NCI-H526 (cell line): ENCODE measurements at regions not wholly inside any gene's neighbourhood (a gene's known extent, or its start where the extent isn't known, plus 50 kb on each side); places are given as distances from the start of the nearest gene placed in this dataset.

Source experiments
- DNase-seq, 2 experiments: peaks; one replicate each; lab custom pipeline; 2025; lab: John Stamatoyannopoulos, UW

GRCh38 chr11:116557282-116557681, 215.5 kb downstream of the BUD13 start:
- no peak for DNase-seq

DNA sequence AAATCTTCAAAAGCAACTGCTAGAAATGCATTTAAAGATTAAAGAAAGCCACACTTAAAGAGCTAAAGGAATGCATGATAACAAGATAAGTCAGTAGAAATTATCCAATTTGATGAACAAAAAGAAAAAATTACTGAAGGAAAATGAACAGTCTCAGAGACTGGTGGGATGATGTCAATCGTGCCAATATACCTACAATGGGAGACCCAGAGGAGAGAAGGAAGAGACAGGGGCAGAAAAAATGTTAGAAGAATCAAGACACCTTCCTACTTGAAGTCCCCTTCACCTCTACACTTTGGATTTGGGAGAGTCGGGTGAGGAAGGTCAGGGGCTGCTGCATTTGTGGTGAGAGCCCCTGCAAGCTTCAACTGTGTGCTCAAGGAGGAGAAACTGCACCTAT, 216.3 kb downstream of the BUD13 start:
- no peak for DNase-seq

DNA sequence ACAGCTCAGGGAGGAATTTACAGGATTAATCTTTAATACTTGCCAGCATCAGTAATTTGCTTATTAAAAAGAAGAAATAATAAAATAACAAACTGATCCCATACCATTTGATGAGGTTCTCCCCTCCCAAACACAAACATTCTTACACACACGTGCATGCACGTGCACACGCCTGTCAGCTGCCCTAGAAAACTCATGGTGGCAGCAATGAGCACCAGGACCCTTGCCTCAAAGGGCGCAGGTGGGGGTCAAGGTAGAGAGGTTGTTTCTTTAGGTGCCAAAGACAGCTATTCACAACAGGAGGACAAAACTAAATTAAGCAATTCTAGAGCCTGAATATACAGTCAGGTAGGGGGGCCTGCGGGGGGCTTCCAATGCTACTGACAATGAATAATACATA, 219.3 kb downstream of the BUD13 start:
- DNase-seq = peak in 1 of 2 experiments; percentile 36

GRCh38 chr11:116551576-116551975, 221.2 kb downstream of the BUD13 start:
- DNase-seq = no peak

DNA sequence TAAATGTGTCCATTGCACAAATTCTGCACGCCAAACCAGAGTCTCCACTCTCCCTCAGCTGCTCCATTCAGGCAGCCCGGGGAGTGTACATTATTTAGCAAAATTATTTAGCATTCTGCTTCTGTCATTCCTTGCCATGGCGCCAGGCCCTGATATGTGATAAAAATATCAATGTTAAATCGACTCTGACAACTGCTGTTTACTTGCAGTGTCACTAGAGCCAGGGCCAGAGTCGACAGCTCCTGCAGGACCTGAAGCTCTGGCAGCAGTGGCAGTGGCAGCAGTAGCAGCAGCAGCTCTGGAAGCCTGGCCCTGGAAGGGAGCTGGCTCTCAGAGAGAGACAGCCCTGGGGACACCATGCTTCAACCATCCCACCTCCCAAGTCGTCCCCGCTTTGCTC, 224.5 kb downstream of the BUD13 start:
- DNase-seq = no peak

DNA sequence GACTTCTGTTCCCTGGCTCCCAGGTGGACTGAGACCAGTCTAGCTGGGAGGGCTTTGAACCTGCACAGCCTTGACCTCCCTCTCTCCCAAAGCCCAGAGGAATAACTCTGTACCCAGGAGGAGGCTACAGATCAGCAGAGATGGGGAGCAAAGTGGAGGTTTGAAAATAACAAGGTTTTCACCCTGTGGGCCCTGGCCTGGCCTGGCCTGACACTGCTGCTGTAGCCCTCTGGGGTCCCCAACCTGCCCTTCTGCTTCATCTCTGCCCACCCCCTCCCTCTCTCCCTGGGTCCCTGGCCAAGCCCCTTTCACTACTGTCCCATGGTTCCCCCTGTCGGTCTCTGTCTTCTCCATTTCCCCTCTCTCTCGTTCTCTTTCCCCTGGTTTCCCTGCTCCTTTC, 225.2 kb downstream of the BUD13 start:
- DNase-seq = no peak

GRCh38 chr11:116545912-116546311, 226.9 kb downstream of the BUD13 start:
- no peak for DNase-seq

- no peak for DNase-seq
These were observed 228.1 kb downstream of the BUD13 start for GRCh38 chr11:116544721-116545120.

- no peak for DNase-seq
These were observed 228.8 kb downstream of the BUD13 start for GRCh38 chr11:116543911-116544475.

- DNase-seq = no peak
These were observed 229.7 kb downstream of the BUD13 start for GRCh38 chr11:116543099-116543498.

DNA sequence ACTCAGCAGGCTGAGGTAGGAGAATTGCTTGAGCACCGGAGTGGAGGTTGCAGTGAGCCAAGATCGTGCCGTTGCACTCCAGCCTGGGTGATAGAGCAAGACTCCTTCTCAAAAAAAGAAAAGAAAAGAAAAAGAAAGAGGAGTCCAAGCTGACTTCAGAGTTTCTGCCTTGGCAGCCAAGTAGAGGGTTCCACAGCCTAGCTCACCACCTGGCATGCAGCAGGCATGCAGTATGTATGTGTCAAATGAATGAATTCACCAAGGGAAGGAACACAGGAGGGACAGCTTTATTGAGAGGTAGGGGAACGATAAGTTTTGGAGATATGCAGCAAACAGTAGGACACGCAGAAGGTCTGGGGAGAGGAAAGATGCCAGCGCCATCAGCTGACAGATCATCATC, 230.4 kb downstream of the BUD13 start:
- DNase-seq = no peak

GRCh38 chr11:116541460-116541859, 231.3 kb downstream of the BUD13 start:
- DNase-seq = no peak

GRCh38 chr11:116540645-116541304, 232.0 kb downstream of the BUD13 start:
- DNase-seq = no peak

- no peak for DNase-seq
These were observed 232.9 kb downstream of the BUD13 start for GRCh38 chr11:116539836-116540418.

- DNase-seq = no peak
These were observed 233.6 kb downstream of the BUD13 start for GRCh38 chr11:116539211-116539610.

GRCh38 chr11:116538677-116539076, 234.1 kb downstream of the BUD13 start:
- DNase-seq = no peak

DNA sequence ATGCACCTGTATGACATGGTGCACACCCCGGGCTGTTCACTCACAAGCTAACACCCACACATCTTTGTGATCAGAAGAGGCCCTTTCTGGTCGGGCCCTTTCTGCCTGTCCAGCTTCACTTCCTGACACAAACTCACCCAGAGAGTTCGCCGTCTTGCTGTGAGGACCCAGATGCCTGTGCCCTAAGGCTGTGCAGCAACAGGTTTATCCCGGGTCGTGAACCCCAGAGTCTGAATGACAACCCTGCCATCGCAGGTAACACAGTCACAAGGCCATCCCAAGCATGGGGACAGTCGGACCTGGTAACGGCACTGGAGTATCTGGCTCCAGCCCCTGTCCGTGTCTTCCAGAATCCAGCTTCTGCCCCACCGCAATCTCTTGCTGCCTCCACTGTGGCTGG, 235.1 kb downstream of the BUD13 start:
- DNase-seq = no peak

- no peak for DNase-seq
These were observed 235.7 kb downstream of the BUD13 start for GRCh38 chr11:116537121-116537520.

GRCh38 chr11:116536416-116536815, 236.4 kb downstream of the BUD13 start:
- no peak for DNase-seq

DNA sequence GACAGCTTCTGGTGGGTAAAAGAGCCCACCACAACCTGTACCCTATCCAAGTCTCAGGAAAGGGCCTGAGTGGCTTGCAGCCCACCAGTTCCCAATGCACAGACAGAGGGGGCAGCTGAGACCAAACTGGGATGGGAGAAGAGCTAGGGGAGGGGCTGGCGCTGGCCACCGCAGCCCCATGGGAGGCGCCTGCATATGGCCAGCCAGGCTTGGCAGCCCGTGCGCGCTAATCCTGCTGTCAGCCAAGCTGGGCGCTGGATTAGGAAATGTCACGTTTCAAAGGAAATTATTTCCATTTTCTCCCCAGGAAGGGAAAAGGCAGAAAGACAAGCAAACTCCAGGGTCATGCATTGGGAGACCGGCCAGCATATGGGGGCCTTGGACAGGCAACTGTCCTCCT, 236.8 kb downstream of the BUD13 start:
- no peak for DNase-seq

- no peak for DNase-seq
These were observed 237.7 kb downstream of the BUD13 start for GRCh38 chr11:116535120-116535519.

- no peak for DNase-seq
These were observed 238.4 kb downstream of the BUD13 start for GRCh38 chr11:116534270-116534975.

- peak in 1 of 2 experiments; percentile 40 for DNase-seq
These were observed 239.5 kb downstream of the BUD13 start for GRCh38 chr11:116533186-116533825.
